Activated CD8-positive, alpha-beta memory T cell treated with anti-CD3 and anti-CD28 coated beads, Interleukin-2, amount 50 U/mL, for 1 hour (primary cell): ENCODE measurements at regions not wholly inside any gene's neighbourhood (a gene's known extent, or its start where the extent isn't known, plus 50 kb on each side); places are given as distances from the start of the nearest gene placed in this dataset.
"Not testable (repeated sequence)": the region's sequence is repeated elsewhere in the genome, so short reads cannot be mapped to it uniquely, and the experiment has no call there.

Experiments
- DNase-seq: peaks from one replicate; pipeline ENCODE4 v3.0.0-alpha.2; 2020; ENCODE audit errors: extremely low read depth

- not testable (repeated sequence) for DNase-seq
These were observed 50.9 kb upstream of the APOD start for GRCh38 chr3:195634426-195635261.
